HG03139 (cell line): ENCODE measurements at regions not wholly inside any gene's neighbourhood (a gene's known extent, or its start where the extent isn't known, plus 50 kb on each side); places are given as distances from the start of the nearest gene placed in this dataset.

Experiments used
- ATAC-seq: cut with Tn5 transposase; IDR thresholded peaks from one replicate; pipeline ENCODE4 v1.9.1; 2021; ENCODE audit not compliant: unreplicated experiment

GRCh38 chr2:241942416-241943208, 73.1 kb downstream of the RTP5 start:
- ATAC-seq: no peak

GRCh38 chr2:241943209-241943850, 73.8 kb downstream of the RTP5 start:
- no peak for ATAC-seq

GRCh38 chr2:241943961-241944575, 74.5 kb downstream of the RTP5 start:
- no peak for ATAC-seq

DNA sequence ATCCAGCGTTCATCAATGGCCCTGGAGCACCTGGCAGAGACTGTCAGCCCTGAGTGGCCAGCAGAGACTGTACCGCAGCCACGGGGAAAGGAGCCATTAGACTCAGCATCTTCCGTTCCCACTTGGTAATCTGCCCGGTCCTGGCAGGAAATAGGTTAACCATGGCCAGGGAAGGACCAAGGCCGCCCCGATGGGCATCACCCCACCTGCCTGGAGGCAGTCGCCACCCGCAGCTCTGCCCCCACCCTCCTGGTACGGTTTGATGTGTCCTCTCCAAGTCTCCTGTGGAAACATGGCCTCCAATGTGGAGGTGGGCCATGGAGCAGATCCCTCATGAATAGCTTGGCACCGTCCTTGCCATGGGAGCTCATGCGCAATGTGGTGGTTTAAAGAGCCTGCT, 75.3 kb downstream of the RTP5 start:
- ATAC-seq: no peak

- no peak for ATAC-seq
Observed at GRCh38 chr2:241945311-241945710, 75.8 kb downstream of the RTP5 start.

- ATAC-seq: no peak
Observed at GRCh38 chr2:241945803-241946202, 76.3 kb downstream of the RTP5 start.

DNA sequence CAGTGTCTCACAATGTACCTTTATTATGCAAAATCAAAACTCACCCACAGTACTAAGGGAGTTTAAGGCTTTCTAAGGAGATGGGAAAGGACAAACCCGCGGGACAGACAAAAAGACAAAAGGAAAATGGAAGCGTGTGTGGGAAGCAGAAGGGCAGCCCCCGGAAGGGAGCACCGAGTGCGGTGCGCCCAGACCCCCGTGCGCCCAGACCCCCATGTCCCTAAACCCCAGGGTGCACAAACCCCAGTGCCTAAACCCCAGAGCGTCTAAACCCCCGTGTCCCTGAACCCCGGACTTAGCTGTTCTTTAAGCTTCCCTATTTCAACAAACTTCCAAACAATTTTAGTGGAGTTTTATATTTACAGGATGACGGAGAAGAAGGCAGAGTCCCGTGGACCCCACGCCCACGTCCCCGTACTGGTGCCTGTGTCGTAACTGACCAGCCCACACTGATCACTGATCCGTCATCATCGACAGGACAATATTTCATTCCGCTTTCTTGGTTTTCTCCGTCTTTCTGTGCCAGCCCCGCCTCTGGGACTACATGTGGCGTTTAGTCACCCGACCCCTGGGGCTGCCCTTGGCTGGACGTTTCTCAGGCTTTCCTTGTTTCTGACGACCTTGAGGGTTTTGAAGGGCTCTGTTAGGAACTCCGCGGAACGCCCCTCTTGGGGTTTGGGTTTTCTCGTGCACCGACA, 76.9 kb downstream of the RTP5 start:
- ATAC-seq: no peak

GRCh38 chr2:241947004-241947350, 77.4 kb downstream of the RTP5 start:
- no peak for ATAC-seq

DNA sequence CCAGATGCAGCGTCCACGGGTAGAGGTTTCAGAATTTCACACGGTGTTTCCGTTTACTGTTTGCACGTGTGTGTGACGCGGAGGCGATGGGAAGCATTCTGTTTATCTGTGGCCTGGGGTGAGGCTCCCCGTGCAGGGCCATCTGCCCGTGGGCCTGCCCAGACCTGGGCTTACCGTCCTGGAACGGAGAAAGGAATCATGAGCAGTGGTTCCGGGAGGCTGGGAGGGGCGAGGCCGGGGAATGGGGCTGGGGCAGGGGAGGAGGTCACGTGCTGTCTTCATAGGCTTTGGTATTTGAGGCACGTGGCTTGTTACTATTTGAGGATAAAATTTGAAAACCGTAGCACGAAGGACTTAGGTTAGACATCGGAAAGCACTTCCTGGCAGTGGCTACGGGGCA, 77.9 kb downstream of the RTP5 start:
- ATAC-seq: no peak

DNA sequence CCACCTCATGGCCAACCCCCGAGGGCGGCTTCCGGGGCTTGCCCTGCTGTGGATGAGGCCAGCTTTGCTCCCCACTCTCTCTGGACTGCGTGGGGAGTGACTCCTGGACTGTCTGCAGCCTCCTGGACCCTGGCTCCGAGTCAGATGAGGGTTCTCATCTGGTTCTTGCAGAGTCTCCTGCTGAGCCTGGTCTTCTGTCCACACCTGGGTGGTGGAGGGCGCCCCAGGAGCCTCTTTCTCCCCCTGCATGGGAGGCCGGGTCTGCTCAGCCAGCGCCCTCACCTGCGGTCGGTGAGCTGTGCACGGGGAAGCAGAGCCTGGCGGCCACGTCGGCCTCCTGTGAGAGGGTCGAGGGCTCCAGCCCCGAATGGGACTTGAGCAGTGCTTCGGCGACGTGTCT, 78.3 kb downstream of the RTP5 start:
- ATAC-seq: no peak

DNA sequence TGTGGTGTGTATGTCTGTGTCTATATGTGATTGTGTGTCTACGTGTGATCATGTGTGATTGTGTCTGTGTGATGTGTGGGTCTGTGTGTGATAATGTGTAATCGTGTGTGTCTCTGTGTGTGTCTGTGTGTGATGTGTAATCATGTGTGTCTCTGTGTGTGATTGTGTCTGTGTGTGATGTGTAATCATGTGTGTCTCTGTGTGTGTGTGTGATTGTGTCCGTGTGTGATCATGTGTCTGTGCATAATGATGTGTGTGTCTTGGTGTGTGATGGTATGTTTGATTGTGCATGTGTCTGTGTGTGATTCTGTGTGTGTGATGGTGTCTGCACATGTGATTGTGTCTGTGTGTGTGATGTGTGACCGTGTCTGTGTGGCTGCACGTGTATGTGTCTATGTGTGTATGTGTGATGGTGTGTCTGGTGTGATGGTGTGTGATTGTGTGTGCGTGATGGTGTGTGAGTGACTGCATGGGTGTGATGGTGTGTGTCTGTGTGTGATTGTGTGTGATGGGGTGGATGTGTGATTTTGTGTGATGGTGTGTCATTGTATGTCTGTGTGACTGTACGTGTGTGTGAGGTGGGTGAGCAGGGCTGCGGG, 78.9 kb downstream of the RTP5 start:
- ATAC-seq: no peak

DNA sequence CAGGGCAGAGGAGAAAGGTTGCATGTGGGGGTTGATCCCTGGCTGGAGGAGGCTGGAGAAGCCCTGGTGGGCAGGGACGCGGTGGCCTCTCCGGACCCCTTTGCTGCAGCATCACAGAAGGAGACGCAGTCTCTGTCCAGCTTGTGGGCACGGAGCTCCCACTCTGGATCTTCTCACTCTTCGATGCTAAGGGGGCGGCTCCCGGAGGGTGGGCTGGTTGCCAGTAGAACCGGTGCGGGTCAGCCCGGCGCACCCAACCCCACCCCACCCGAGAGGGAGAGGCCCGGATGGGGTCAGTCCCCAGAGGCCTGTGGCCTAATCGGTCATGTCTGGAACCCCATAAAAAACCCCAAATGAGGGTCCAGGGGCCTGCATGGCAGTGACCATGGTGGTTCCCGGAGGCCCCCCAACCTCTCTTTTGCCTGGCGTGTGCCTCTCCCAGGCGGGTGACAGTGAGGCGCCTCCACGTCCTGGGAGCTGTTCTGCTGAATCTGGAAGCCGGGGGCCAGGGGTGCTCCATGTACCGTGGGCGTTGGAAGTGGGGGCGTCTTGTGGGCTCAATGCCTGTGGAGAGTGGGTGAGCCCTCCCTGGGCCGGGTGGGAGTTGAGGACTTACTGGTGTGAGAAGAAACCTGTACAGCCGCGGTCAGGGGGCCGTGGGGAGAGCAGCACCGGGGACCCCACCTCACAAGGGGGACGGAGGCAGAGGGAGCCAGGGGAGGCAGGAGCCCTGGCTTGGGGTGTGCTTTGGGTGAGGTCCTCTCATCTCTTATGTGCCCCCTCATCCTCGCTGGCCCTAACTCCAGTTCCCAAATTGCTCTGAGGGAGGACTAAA, 79.6 kb downstream of the RTP5 start:
- ATAC-seq: no peak

GRCh38 chr2:241949736-241950412, 80.3 kb downstream of the RTP5 start:
- ATAC-seq: no peak

- ATAC-seq: no peak
Observed at GRCh38 chr2:241950413-241951315, 81.1 kb downstream of the RTP5 start.

DNA sequence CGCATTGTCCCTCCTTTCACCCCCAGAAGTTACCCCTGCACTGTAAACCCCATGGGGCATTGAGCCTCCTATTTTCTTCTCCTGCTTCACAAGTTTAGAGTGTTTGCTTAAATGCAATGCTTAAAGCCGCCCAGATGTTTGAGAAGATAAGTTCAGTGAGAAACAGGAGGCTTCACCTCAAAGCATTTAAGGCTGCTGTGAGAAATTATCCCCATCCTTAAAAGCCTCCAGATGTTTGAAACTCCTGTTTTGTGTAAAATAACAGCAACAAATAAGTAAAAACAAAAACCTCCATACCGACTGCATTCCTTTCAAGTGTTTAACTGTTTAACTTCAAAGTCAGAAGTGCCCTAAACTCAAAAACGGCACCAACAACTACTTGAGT, 81.8 kb downstream of the RTP5 start:
- ATAC-seq: no peak

- no peak for ATAC-seq
Observed at GRCh38 chr2:241951920-241952319, 82.4 kb downstream of the RTP5 start.

- no peak for ATAC-seq
Observed at GRCh38 chr2:241952816-241953215, 83.3 kb downstream of the RTP5 start.

DNA sequence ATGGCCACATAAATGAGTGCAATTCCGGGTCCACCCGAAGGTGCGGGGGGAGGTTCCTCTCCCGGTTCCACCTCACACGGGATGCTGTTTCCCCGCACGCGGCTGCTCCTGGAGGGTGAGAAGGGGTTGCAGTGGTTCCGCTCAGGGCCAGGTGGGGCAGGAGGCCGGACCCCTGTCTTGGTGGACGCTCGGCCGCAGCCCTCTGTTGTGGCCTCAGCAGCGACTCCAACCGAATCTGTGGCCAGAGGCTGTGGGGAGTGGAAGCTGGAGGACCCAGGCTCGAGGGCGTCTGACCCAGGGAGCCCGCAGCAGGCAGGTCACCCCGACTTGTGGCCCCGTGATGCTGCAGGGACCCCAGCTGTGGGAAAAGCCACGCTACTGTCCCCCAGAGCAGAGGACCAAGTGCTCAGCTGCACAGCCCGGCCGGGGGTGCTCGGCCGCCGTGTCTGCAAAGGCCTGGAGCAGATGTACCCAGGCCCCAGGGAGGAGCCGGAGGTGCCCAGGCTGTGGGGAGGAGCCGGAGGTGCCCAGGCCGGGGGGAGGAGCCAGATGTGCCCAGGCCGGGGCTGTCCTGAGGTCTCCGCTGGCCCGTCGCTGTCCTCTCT, 83.9 kb downstream of the RTP5 start:
- ATAC-seq: no peak
